A549 (cell line): ENCODE measurements at regions not wholly inside any gene's neighbourhood (a gene's known extent, or its start where the extent isn't known, plus 50 kb on each side); places are given as distances from the start of the nearest gene placed in this dataset.

Source experiments
- ATAC-seq, 2 experiments: fragments of 200-7000 bp in 1 of 2; fragments of >200 bp in 1 of 2; cut with Nextera tagmentation in 1 of 2; cut with Tn5 transposase in 1 of 2; 3 replicates each; pipeline versions ENCODE4 v1.8.0 to v1.9.1; 2018 to 2020; ENCODE audit warnings: mild to moderate bottlenecking in 1 of 2, moderate library complexity in 1 of 2
- CTCF ChIA-PET: fragments of 300-600 bp; sonication (Branson Sonifier 250); formaldehyde crosslinking; extraction: SDS; loops from one replicate; lab custom pipeline; 2021; ENCODE audit warnings: antibody characterized with exemption, inconsistent platforms; lab: Yijun Ruan, JAX
- POLR2A ChIA-PET: fragments of 350-600 bp; formaldehyde crosslinking; extraction: SDS; loops from one replicate; lab custom pipeline; 2021; ENCODE audit warnings: antibody characterized with exemption, inconsistent platforms; lab: Yijun Ruan, JAX
- DNase-seq, 2 experiments: peaks; one replicate each; pipeline versions ENCODE4 v3.0.0 to v3.0.0-alpha.2; 2011 to 2016; ENCODE audit warnings: low read depth in 1 of 2, low spot score in 1 of 2
- FAIRE-seq: peaks from 2 replicates; lab custom pipeline; 2011; peaks lifted over from hg19 to GRCh38; lab: Jason Lieb, UNC
- H3K27ac ChIP-seq, 2 experiments: fragments of >200 bp; sonication (Bioruptor Twin); formaldehyde crosslinking; 3 replicates each; pipeline ENCODE4 v1.5.1; 2016 to 2017
- H3K4me1 ChIP-seq: fragments of >200 bp; sonication (Bioruptor Twin); formaldehyde crosslinking; 3 replicates; pipeline ENCODE4 v1.6.1; 2016
- H3K4me2 ChIP-seq: fragments of >200 bp; sonication (Bioruptor Twin); formaldehyde crosslinking; 3 replicates; pipeline ENCODE4 v1.6.1; 2016
- H3K4me3 ChIP-seq: fragments of >200 bp; sonication (Bioruptor Twin); formaldehyde crosslinking; 3 replicates; pipeline ENCODE4 v1.5.1; 2016
- H3K9me3 ChIP-seq: fragments of >200 bp; sonication (Bioruptor Twin); formaldehyde crosslinking; 3 replicates; pipeline ENCODE4 v1.6.1; 2016
- CBX2 ChIP-seq: fragments of 200-600 bp; sonication (generic); IDR thresholded peaks from 2 replicates; pipeline ENCODE4 v1.6.1; 2016; ENCODE audit warnings: low read depth, mild to moderate bottlenecking, borderline replicate concordance
- CBX8 ChIP-seq: fragments of 200-600 bp; sonication (generic); IDR thresholded peaks from 2 replicates; pipeline ENCODE4 v1.6.1; 2016
- E2F6 ChIP-seq: IDR thresholded peaks from 2 replicates; pipeline ENCODE4 v1.6.1; 2012; ENCODE audit warnings: low read depth, borderline replicate concordance
- EHF ChIP-seq: fragments of 250-450 bp; sonication (Bioruptor Pico); IDR thresholded peaks from 2 replicates; pipeline ENCODE4 v1.5.0; 2020; ENCODE audit warnings: mild to moderate bottlenecking
- EP300 ChIP-seq, 2 experiments: fragments of >200 bp; sonication (Bioruptor Twin); formaldehyde crosslinking; IDR thresholded peaks; 2 replicates in 1 of 2; 3 replicates in 1 of 2; pipeline ENCODE4 v1.6.1; 2016 to 2017
- GATA3 ChIP-seq: IDR thresholded peaks from 2 replicates; pipeline ENCODE4 v1.6.1; 2012; ENCODE audit warnings: borderline replicate concordance
- HEYL ChIP-seq: fragments of 250-450 bp; sonication (Bioruptor Pico); IDR thresholded peaks from 2 replicates; pipeline ENCODE4 v1.8.0; 2021; ENCODE audit warnings: mild to moderate bottlenecking, moderate library complexity
- HMGXB4 ChIP-seq: fragments of 250-450 bp; sonication (Bioruptor Pico); IDR thresholded peaks from 2 replicates; pipeline ENCODE4 v1.5.0; 2021; ENCODE audit warnings: mild to moderate bottlenecking, moderate library complexity, borderline replicate concordance
- HOXA7 ChIP-seq: fragments of 250-450 bp; sonication (Bioruptor Pico); IDR thresholded peaks from 2 replicates; pipeline ENCODE4 v1.5.0; 2020; ENCODE audit warnings: mild to moderate bottlenecking, moderate library complexity
- HOXB13 ChIP-seq: fragments of 250-450 bp; sonication (Bioruptor Pico); IDR thresholded peaks from 2 replicates; pipeline ENCODE4 v1.5.0; 2020; ENCODE audit warnings: low read depth, mild to moderate bottlenecking, moderate library complexity
- JUN ChIP-seq, 2 experiments: fragments of >200 bp; sonication (Bioruptor Twin); formaldehyde crosslinking; IDR thresholded peaks; 2 replicates in 1 of 2; 3 replicates in 1 of 2; pipeline ENCODE4 v1.6.1; 2016 to 2017
- JUNB ChIP-seq: fragments of >200 bp; sonication (Bioruptor Twin); formaldehyde crosslinking; IDR thresholded peaks from 2 replicates; pipeline ENCODE4 v1.6.1; 2016
- KDM5A ChIP-seq: fragments of 200-600 bp; sonication (generic); IDR thresholded peaks from 2 replicates; pipeline ENCODE4 v1.6.1; 2016; ENCODE audit warnings: antibody characterized with exemption, mild to moderate bottlenecking
- NPAS2 ChIP-seq: fragments of 250-450 bp; sonication (Bioruptor Pico); IDR thresholded peaks from 2 replicates; pipeline ENCODE4 v1.8.0; 2022; ENCODE audit warnings: mild to moderate bottlenecking, moderate library complexity, borderline replicate concordance
- NR3C1 ChIP-seq: fragments of >200 bp; sonication (Bioruptor Twin); formaldehyde crosslinking; IDR thresholded peaks from 3 replicates; pipeline ENCODE4 v1.6.1; 2017
- POLR2AphosphoS2 ChIP-seq: conservative IDR thresholded peaks from 2 replicates; pipeline ENCODE4 v1.6.1; 2012; ENCODE audit warnings: low read length, improper control_type of control experiment, inconsistent platforms
- RFX5 ChIP-seq: fragments of 450-650 bp; IDR thresholded peaks from 2 replicates; pipeline ENCODE4 v1.7.1; 2014; ENCODE audit warnings: antibody characterized with exemption, mild to moderate bottlenecking, moderate library complexity
- WGBS: methylation state at CpG from one replicate; pipeline ENCODE4 v1.1.6; 2017; ENCODE audit errors: missing lambda C conversion rate; 5-methylcytosine and 5-hydroxymethylcytosine counted together
- TF ChIP-seq, protein P1 (sequence below): fragments of >200 bp; sonication (Bioruptor Twin); formaldehyde crosslinking; IDR thresholded peaks from 3 replicates; pipeline ENCODE4 v1.6.1; 2016
- TF ChIP-seq, protein P2 (sequence below): fragments of >200 bp; sonication (Bioruptor Twin); formaldehyde crosslinking; IDR thresholded peaks from 3 replicates; pipeline ENCODE4 v1.5.1; 2016
- TF ChIP-seq, protein P3 (sequence below): fragments of >200 bp; sonication (Bioruptor Twin); formaldehyde crosslinking; IDR thresholded peaks from 2 replicates; pipeline ENCODE4 v1.6.1; 2016
- TF ChIP-seq, protein P4 (sequence below): IDR thresholded peaks from 2 replicates; pipeline ENCODE4 v1.6.1; 2012

DNA sequence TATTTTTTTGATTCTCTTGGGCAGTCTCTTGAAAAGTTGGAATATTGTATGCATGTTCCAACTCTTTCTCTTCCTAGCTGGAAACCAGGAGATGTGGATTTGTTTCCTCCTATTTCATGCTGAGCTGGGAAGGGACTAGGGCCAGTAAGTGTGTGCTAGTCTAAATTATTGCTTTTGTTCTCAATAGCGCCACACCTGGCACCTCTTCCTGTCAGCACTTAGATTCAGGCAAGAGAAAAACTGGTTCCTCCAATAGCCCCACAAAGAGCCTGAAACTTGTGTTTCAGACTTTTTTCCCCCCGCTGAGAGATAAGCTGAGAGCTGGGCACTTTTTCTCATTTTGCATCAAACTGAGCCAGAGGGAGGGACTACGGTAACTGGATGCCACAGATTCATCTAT, 353.4 kb downstream of the OLFM4 start:
- WGBS = 0% methylated on average over 3 of the region's 3 CpGs
- Histone ChIP-seq H3K9me3 (no peaks in the 10 kb centered on the region), H3K27ac (no peak overlapping the region), H3K4me3 (no peak overlapping the region)
- FAIRE-seq = no peak
- POLR2A ChIA-PET = no interaction called here
- TF ChIP-seq NPAS2 (CRISPR knock-in tag) = no peak
- TF ChIP-seq HOXB13 (CRISPR knock-in tag) = no peak
- TF ChIP-seq, all 56 proteins: peak for 0
- CTCF ChIA-PET = no interaction called here
- no peaks in the 10 kb centered on the region for H3K4me1 ChIP-seq
- ATAC-seq (no peak), DNase-seq (no peak)
- no peak overlapping the region for H3K4me2 ChIP-seq

GRCh38 chr13:53398051-53398450, 369.4 kb downstream of the OLFM4 start:
- CTCF ChIA-PET = no interaction called here
- H3K9me3 ChIP-seq = no peaks in the 10 kb centered on the region
- no peak overlapping the region for H3K4me3 ChIP-seq
- FAIRE-seq (no peak), DNase-seq (no peak)
- H3K4me2 ChIP-seq = no peak overlapping the region
- H3K4me1 ChIP-seq = no peaks in the 10 kb centered on the region
- WGBS = 0% methylated on average over 2 of the region's 2 CpGs
- TF ChIP-seq HEYL (no peak), CBX8 (no peak), RFX5 (no peak), EP300 (IDR thresholded peaks at IDR 0.05) (no peak), CBX2 (no peak)
- TF ChIP-seq, protein P1, sequence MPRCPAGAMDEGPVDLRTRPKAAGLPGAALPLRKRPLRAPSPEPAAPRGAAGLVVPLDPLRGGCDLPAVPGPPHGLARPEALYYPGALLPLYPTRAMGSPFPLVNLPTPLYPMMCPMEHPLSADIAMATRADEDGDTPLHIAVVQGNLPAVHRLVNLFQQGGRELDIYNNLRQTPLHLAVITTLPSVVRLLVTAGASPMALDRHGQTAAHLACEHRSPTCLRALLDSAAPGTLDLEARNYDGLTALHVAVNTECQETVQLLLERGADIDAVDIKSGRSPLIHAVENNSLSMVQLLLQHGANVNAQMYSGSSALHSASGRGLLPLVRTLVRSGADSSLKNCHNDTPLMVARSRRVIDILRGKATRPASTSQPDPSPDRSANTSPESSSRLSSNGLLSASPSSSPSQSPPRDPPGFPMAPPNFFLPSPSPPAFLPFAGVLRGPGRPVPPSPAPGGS = no peak
- TF ChIP-seq, all 56 proteins: peak for 0
- POLR2A ChIA-PET = no interaction called here
- no peak overlapping the region for H3K27ac ChIP-seq
- no peak for ATAC-seq

DNA sequence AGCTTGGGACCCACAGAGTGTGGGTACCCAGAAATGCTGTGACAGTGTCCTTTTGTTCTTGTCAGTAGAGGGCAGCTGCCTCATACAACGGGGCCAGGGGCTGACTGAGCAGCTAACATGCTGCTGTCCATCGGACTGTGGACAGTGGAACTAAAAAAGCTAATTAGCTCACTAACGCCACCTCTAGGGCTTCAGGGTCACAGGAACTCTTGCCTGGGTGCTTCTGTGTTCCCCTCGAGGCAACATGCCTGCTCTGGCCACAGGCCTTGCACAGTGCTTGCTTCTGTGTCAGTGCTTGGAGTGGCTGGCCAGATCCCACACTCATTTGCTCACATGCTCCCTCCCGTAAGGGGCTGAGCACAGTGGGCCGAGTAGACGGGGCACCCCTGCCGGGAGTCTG, 377.0 kb downstream of the OLFM4 start:
- peak in 1 of 2 experiments; percentile 0 for DNase-seq
- TF ChIP-seq EHF (CRISPR knock-in tag) = no peak
- no peak for TF ChIP-seq HEYL
- CTCF ChIA-PET = no interaction called here
- POLR2A ChIA-PET = no interaction called here
- Histone ChIP-seq H3K4me2 (no peak overlapping the region), H3K4me3 (no peak overlapping the region), H3K27ac (no peak overlapping the region), H3K4me1 (no peaks in the 10 kb centered on the region), H3K9me3 (no peaks in the 10 kb centered on the region)
- no peak for ATAC-seq
- WGBS = 23% methylated on average over 8 of the region's 8 CpGs
- FAIRE-seq = no peak

- FAIRE-seq = no peak
- CTCF ChIA-PET = no interaction called here
- WGBS = 36% methylated on average over 8 of the region's 8 CpGs
Measured at GRCh38 chr13:53408306-53408705, 379.7 kb downstream of the OLFM4 start.

More at GRCh38 chr13:53408306-53408705, 379.7 kb downstream of the OLFM4 start:
- POLR2A ChIA-PET = no interaction called here
- no peak for ATAC-seq
- no peak overlapping the region for H3K4me3 ChIP-seq
- TF ChIP-seq POLR2AphosphoS2 = no peak
- no peak for TF ChIP-seq HEYL
- TF ChIP-seq, protein P1 = no peak
- TF ChIP-seq, protein P2, sequence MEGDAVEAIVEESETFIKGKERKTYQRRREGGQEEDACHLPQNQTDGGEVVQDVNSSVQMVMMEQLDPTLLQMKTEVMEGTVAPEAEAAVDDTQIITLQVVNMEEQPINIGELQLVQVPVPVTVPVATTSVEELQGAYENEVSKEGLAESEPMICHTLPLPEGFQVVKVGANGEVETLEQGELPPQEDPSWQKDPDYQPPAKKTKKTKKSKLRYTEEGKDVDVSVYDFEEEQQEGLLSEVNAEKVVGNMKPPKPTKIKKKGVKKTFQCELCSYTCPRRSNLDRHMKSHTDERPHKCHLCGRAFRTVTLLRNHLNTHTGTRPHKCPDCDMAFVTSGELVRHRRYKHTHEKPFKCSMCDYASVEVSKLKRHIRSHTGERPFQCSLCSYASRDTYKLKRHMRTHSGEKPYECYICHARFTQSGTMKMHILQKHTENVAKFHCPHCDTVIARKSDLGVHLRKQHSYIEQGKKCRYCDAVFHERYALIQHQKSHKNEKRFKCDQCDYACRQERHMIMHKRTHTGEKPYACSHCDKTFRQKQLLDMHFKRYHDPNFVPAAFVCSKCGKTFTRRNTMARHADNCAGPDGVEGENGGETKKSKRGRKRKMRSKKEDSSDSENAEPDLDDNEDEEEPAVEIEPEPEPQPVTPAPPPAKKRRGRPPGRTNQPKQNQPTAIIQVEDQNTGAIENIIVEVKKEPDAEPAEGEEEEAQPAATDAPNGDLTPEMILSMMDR = no peak
- TF ChIP-seq NPAS2 (CRISPR knock-in tag) = no peak
- TF ChIP-seq HOXA7 (CRISPR knock-in tag) = no peak
- TF ChIP-seq HMGXB4 (CRISPR knock-in tag) = no peak
- no peak for TF ChIP-seq GATA3
- no peak for TF ChIP-seq JUN (IDR thresholded peaks at IDR 0.05)
- TF ChIP-seq, protein P3, sequence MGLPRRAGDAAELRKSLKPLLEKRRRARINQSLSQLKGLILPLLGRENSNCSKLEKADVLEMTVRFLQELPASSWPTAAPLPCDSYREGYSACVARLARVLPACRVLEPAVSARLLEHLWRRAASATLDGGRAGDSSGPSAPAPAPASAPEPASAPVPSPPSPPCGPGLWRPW = no peak
- TF ChIP-seq KDM5A = no peak
- TF ChIP-seq E2F6 = no peak
- no peak for TF ChIP-seq NR3C1
- TF ChIP-seq, protein P4, sequence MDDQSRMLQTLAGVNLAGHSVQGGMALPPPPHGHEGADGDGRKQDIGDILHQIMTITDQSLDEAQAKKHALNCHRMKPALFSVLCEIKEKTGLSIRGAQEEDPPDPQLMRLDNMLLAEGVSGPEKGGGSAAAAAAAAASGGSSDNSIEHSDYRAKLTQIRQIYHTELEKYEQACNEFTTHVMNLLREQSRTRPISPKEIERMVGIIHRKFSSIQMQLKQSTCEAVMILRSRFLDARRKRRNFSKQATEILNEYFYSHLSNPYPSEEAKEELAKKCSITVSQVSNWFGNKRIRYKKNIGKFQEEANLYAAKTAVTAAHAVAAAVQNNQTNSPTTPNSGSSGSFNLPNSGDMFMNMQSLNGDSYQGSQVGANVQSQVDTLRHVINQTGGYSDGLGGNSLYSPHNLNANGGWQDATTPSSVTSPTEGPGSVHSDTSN = no peak
- TF ChIP-seq JUNB = no peak
- TF ChIP-seq, all 56 proteins: peak for 0
- Histone ChIP-seq H3K4me2 (no peak overlapping the region), H3K27ac (no peak overlapping the region), H3K9me3 (no peaks in the 10 kb centered on the region), H3K4me1 (no peaks in the 10 kb centered on the region)
- no peak for DNase-seq
